NCI-H1930 (cell line): ENCODE measurements at regions not wholly inside any gene's neighbourhood (a gene's known extent, or its start where the extent isn't known, plus 50 kb on each side); places are given as distances from the start of the nearest gene placed in this dataset.
"Not testable (repeated sequence)": the region's sequence is repeated elsewhere in the genome, so short reads cannot be mapped to it uniquely, and the experiment has no call there.

ENCODE experiments used
- DNase-seq, 2 experiments: peaks; one replicate each; lab custom pipeline; 2025; lab: John Stamatoyannopoulos, UW

GRCh38 chr6:103578115-103578514 is 1281.6 kb downstream of the HACE1 start:
- DNase-seq: no peak

DNA sequence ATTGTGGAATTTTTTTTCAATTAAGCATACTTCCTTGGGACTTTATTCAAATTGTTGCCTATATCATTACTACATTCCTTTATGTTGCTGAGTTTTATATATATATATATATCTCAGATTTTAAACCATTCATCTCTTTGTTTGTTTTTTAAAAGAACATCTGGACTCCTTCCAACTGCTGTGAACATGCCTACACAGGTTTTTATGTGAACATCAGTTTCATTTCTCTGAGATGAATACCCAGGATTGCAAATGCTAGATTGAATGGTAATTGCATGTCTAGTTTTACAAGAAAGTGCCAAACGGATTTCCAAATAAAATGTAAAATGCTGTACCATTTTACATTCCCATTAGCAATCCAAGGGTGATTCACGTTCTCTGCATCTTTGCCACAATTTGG is 1289.3 kb downstream of the HACE1 start:
- no peak for DNase-seq

DNA sequence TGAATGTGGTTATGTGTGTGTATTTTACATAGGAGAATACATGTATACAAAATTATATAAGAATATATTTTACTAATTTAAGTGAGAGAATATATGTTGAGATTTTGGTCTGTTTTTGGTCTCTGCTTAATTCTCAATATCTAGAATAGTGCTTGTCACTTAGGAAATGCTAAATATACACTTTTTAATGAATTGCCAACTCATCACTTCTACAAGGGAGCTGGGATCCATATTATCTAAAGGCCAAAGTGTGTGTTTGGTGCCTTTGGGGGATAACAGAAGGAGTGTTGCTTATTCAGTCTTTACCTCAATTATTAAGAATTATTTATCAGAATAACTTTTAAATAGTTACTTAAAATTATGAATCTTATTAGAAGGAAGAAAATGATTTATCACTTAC is 1304.8 kb downstream of the HACE1 start:
- no peak for DNase-seq

- DNase-seq: no peak
Measured at GRCh38 chr6:103538381-103538780, 1321.3 kb downstream of the HACE1 start.

DNA sequence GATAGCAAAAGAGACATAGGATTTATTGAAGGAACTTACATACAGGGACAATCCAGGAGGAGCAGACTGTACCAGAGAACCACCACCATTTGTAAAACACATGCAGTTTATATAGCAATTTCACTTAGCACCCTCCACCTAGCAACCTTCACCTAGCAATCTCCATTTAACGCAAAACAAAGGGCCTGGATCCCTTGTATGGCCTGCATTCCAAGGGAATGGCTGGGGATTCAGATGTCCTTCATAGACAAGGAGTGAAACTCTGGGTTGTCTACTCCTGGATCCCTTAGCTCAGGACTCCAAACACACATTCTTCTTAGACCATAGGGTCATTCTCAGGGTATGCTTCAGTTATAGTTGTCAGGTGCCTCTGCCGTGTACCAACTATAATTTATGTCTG is 1324.9 kb downstream of the HACE1 start:
- DNase-seq: no peak

- DNase-seq: no peak
Measured at GRCh38 chr6:103534095-103534494, 1325.6 kb downstream of the HACE1 start.

DNA sequence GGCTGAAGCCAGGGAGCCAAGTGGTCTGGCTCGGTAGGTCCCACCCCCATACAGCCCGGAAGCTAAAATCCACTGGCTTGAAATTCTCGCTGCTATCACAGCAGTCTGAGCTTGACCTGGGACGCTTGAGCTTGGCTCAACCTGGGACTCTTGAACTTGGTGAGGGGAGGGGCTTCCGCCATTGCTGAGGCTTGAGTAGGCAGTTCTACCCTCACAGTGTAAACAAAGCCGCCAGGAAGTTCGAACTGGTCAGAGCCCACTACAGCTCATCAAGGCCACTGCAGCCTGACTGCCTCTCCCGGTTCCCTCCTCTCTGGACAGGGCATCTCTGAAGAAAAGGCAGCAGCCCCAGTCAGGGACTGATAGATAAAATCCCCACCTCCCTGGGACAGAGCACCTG is 1337.7 kb downstream of the HACE1 start:
- DNase-seq: no peak

- DNase-seq: no peak
Measured at GRCh38 chr6:103516336-103516735, 1343.4 kb downstream of the HACE1 start.

- no peak for DNase-seq
Measured at GRCh38 chr6:103507052-103507451, 1352.7 kb downstream of the HACE1 start.

- DNase-seq: no peak
Measured at GRCh38 chr6:103505155-103505518, 1354.6 kb downstream of the HACE1 start.

- DNase-seq: no peak
Measured at GRCh38 chr6:103504501-103505154, 1355.1 kb downstream of the HACE1 start.

GRCh38 chr6:103496588-103496987 is 1363.1 kb downstream of the HACE1 start:
- not testable (repeated sequence) for DNase-seq

- no peak for DNase-seq
Measured at GRCh38 chr6:103456652-103457051, 1403.1 kb downstream of the HACE1 start.

DNA sequence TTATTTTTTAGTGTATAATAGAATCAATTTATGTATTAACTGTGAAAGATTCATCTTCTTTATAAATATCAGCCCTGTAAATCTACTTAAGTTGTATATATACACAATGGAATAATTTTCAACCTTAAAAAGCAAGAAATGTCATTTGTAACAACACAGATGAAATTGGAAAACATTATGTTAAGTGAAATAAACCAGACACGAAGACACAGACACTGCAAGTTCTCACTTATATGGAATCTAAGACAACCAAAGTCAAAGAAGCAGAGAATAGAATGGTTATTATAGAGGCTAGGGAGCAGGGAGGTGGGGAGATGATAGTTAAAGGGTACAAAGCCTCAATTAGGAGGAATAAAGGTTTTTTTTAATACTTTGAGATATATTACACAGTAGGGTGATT is 1404.4 kb downstream of the HACE1 start:
- no peak for DNase-seq

GRCh38 chr6:103409475-103409874 is 1450.2 kb downstream of the HACE1 start:
- DNase-seq: no peak

GRCh38 chr6:103405321-103405720 is 1454.4 kb downstream of the HACE1 start:
- no peak for DNase-seq

- no peak for DNase-seq
Measured at GRCh38 chr6:103404799-103405198, 1454.9 kb downstream of the HACE1 start.

DNA sequence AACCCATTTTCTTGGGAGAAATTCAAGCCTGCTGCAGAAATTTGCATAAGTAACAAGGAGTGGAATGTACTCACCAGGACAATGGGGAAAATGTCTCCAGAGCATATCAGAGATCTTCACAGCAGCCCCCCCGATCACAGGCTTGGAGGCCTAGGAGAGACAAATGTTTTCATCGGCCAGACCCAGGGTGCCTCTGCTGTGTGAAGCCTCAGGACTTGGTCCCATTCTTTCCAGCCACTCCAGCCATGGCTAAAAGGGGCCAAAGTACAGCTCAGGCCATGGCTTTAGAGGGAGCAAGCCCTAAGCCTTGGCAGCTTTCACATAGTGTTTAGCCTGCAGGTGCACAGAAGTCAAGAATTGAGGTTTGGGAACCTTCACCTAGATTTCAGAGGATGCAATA is 1463.0 kb downstream of the HACE1 start:
- no peak for DNase-seq

DNA sequence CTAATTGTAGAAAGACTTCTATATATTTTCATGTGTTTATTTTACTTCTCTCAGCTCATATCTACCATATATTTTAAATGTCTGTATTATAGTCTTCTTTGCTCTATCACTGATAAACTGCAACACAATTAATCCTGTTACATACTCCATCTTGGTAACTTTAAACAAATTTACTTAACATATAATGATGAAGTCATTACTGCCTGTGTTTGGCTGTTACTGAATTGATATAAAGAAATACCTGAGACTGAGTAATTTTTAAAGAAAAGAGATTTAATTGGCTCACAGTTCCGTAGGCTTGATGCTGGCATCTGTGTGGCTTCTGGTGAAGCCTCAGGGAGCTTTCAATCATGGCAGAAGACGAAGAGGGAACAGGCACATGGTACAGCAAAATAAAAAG is 1480.4 kb downstream of the HACE1 start:
- no peak for DNase-seq

- DNase-seq: no peak
Measured at GRCh38 chr6:103367212-103367611, 1492.5 kb downstream of the HACE1 start.

DNA sequence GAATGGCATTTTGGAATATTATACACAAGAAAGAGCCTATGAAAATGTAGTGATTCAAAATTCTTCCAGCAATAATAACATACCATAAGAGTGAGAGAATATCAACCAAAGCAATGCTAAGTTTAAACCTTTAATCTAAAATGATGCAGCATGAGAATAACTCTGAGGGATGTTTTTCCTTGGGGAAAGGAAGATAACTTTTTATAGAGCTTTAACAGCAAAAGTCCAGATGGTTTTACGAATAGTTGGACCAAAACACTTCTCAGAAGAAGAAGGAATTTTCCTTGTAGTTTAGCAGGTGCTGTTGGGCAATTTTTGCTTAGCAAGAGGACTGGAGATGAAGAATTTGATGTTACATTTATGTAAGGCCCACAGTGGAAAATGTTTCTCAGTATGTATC is 1503.2 kb downstream of the HACE1 start:
- DNase-seq: no peak

DNA sequence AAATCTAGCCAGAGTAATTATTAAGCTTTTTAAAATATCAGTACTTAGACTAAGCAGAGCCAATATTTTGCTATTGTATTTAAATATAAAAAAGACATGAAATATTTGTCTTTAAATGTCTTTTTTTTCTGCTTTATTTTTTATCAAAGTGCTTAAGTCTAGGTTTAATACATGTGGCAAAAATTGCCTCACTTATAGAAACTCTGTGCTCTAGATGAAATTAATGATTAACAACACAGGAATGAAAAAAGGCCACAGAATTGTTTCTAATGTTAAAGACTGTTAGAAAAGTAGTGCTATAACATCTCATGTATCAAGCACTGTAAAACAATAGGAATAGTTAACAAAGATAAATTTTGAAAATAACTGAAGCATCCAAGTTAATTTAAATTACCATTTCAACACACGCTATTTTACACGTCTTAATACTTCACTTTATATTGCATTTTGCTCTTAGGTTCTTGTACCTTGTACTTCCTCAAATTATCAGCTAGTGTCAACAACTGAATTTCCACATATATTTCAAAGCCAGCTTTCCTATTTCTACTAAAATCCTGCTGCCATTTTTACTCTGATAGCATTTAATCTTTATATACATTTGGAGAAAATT is 1515.1 kb downstream of the HACE1 start:
- no peak for DNase-seq

GRCh38 chr6:103335412-103335811 is 1524.3 kb downstream of the HACE1 start:
- no peak for DNase-seq
